ENCODE measurements at regions not wholly inside any gene's neighbourhood (a gene's known extent, or its start where the extent isn't known, plus 50 kb on each side); places are given as distances from the start of the nearest gene placed in this dataset.

DNA sequence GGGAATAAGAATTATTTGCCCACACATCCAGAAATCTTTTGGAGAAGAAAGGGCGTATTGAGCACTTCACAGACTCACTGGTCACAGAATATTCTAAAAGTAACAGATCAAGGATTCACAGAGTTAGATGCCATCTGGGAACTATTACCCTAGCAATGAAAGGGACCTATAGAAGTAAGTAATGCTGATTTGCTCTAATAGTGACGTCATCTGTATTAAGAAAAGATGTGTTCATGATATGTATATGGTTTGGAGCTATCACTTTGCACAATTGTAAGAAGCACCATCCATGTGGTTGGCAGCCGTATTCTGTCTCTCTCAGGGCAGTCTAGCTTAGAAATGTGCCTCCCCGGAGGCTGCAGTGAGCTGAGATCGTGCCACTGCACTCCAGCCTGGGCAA is 52.8 kb upstream of the SV2C start:
- DNase-seq: no peak

DNA sequence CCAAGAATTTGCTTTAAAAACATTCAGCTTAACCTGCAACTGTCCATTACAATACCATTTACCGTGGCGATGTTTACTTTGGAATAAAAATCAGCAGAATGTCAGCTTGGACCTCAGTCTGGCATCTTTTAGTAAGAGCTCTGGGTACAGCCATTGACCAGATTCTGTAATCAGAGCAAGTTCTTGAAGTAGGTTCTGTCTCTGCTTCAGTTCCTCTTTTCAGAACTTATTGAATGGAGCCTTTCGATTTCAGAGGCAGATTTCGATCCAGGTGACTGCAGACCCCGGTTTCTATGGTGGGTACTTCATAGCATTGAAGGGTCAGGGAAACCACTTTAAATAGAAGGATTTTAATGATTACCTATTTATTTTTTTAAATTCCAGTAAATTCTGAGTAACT is 53.4 kb upstream of the SV2C start:
- no peak for DNase-seq

DNA sequence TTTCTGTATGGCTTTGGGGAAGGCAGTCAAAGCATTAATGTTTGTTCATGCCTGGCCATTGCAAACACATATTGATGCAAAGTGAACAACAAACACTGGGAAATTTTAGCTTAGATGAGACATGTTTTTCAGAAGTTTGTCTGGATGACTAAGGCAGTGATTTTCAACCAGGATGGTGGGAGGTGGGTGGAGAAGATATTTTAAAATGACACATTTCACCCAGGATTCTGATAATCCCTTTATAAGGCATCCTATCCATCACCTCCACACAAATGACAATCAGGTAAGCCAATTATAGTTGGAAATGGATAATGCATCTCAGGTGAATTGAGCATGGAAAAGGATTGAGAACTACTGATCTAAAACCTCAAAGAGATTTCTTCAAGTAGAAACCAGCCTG is 57.4 kb upstream of the SV2C start:
- peak in 1 of 56 donors; percentile 41 for DNase-seq

DNA sequence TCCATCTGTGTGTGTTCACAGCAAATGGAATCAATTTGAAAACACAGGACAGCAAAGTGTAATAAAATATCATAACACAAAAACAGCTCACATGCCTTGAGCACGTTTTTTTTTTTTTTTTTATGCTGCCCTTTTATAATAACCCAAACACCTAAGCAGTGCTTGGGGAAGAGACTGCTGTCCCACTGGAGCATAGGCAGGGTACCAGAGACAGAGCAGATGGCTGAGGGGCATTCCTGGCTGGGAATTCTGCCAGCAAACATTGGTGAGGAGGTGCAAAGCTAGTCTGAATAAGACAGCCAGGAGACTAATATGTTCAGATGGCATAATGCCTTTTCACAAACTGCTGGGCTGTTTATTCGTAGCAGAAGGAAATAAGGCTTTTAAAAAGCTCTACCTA is 58.1 kb upstream of the SV2C start:
- DNase-seq: no peak

DNA sequence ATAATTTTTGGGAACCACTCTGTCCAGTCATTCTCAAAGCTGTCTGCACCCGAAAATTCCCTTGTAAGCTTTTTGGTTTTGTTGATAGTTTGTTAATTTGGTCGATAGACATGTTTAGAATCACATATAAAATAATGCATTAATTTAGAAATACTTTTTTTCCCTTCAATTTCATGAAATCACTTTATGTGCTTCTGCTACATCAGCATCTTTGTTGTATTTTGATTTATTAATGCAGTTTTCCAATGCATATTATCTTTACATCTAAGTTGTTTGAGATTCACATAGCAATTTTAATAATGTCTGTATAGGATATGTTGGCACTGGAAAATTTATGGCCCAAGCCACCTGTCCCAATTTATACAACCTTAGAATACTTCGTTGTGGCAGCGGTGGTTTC is 60.6 kb upstream of the SV2C start:
- no peak for DNase-seq

DNA sequence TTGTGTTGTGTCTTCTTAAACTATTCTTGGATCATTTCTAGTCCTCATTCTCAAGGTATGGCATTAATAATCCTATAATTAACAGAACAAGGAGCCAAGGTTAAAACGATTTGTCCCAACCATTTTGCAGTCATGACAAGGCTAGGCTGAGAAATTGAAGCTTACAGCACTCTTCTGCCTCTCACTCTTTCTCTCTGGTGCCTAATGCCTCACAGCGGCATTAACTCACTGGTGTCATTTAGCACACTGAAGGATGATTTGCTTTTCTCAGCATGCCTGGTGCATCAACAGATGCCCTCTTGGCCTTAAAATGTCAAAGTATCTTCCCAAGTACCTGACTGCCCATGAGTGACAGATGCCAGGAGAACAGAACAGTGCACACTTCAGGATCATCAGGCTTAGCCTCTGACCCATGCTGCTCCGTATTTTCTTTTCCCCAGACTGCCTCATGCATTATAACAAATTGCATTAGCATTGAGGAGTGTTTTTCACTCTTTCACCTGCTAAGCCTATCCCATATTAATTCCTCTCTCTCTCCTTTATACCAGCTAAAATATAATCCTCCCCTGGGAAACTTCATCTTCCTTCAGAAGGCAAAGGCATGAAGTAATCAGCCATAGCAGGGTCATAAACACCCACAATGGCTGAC is 61.1 kb upstream of the SV2C start:
- DNase-seq: no peak

DNA sequence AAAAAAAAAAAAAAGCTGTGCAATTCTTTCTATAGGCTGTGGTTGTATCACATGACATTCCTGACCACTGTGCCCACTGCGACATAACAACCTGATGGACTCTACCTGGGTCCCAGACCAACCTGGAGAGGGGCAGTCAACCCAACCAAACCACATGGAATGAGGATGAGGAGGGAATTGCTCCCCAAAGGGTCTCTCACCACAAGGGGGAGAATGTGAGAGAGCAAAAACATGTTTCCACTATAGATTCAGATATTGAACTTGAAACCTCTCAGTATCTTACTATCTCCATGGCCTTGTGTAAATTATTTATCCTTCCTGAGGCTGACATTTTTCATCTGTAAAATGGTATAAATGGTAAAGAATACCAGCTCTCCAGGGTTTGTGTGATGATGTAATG is 66.9 kb upstream of the SV2C start:
- no peak for DNase-seq

DNA sequence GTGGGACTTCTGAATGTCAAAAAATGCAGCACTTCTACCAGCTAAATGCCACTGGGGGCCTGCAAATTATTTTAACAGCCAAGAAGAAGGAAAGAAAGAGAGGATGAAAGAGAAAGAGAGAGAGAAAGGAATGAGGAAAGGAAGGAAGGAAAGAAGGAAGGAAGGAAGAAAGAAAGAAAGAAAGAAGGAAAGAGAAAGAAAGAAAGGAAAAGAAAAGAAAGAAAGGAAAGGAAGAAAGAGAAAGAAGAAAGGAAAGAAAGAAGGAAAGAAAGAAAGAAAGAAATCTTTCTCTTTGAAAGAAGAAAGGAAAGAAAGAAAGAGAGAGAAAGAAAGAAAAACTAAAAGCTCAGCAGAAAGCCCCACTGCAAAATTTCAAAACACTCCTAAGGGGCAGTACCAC is 69.2 kb upstream of the SV2C start:
- no peak for DNase-seq

DNA sequence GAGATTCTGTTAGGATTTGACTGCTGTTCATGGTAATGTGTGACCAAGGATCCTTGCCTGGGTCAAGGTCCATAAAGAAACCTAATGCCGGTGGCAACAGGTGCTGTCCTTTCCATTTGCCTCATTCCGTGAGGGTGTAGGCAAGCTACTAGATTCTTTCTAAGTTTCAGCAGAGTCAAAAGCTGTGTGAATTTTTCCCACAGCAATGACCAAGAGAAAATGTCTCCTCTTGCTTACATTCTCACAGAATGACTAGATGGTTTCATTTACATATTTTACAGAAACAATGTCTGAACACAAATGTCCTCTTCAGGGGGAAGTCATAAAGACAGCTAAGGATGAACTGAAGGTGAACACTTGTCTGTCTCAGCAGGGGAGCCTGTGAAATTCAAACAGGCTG is 75.3 kb upstream of the SV2C start:
- no peak for DNase-seq

DNA sequence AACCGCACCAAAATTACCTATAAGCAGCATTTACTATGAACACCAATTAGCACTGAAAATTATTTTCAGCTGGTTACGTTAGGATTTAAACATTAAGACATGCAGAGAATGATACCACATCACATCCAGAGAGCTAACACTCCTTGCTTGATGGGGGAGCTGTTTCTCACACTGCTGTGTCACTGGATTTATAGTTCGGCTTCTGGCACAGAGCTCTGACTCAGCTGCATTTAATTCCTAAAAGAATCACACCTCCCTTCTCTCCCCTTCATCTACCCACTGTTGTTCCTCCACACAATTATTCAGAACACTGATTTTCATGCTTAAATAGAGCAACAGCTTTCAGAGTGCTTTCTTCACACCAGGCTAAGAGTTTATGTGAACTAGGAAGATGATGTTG is 82.6 kb upstream of the SV2C start:
- DNase-seq: peak in 23 of 56 donors; percentile 1 to 69 (median 9)

DNA sequence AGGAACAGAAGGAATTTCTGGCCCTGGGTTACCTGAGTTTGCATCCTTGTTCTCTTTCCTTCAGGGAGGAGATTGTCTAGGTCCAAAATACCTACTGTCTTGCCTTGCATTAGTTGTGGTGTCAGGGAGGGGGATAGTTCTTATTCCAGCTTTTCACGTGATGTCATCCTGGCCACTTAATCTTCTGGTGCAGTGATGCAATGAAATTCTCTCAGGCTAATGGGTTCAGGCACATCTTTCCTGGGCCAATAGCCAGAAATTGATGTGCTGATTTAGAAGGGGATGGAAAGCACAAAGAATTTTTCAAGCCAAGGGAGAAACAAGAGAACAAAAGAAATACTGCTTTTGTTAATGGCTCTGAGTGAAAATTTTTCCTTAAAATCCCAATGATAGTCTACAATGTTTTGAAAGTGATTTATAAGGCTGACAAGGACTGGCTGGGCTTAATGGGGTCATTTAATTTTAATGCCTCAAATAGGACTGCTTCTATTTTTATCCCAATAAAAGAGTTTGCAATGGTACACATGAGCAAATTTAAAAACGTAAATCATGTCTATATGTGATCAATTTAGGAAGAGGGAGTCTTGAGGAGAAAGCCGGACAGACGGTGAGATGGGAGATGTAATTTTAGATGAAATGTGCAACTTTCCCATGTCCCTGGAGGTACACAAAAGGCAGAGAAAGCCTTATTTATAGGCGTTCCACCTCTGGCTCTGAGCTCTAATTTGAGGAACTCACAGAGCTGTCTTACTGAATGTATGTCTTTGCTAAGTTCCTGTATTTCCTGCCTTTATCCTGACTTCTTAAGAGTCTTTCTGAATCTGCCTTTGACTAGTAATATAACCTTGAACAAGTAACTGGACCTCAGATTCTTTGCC is 89.3 kb upstream of the SV2C start:
- no peak for DNase-seq

DNA sequence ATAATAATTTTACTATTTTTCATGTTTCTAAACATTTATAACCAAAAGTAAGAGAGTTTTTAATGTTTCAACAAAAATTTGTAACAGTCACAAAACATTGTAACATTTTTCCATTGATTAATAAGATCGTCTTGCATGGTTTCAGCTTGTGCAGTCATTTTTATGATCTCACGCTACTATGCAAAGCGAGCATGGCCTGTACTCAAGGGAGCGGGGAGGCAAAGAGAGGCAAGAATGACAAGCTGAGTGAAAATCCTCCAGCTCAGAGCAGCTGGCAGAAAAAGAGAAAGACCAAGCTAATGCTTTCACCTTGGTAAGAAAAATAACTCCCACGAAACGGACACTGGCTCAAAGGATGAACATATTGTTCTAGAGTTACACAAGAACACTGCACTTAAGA is 90.0 kb upstream of the SV2C start:
- DNase-seq: no peak

DNA sequence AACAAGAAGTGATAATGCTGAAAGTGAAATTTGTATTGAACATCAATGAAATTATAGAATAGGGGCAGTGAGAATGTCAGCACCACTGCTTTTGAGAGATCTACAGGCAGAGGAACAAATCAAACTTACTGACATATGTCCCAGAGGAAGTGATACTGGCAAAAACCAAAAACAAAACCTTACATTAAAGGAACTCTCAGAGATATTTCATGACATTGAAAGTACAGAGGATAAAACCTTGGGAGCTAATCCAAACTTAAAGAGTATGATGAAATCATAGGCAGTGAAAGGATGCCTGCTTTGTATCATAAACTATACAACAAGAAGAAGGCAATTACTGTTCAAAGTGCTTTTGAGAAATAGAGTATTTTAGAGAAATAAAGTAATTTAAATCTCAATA is 90.4 kb upstream of the SV2C start:
- DNase-seq: no peak

DNA sequence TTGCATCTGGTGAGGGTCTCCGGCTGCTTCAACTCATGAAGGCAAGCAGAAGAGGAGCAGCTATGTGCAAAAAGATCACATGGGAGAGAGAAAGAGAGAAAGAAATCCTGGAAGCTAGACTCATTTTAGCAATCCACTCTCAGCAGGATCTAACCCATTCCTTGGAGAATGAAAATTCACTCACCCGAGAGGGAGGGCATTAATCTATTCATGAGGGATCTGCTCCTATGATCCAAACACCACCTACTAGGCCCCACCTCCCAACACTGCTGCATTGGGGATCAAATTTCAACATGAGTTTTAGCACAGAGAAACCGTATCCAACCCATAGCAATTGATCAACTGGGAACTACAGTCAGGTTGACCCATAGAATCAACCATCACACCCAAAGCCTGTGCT is 98.1 kb upstream of the SV2C start:
- DNase-seq: no peak

DNA sequence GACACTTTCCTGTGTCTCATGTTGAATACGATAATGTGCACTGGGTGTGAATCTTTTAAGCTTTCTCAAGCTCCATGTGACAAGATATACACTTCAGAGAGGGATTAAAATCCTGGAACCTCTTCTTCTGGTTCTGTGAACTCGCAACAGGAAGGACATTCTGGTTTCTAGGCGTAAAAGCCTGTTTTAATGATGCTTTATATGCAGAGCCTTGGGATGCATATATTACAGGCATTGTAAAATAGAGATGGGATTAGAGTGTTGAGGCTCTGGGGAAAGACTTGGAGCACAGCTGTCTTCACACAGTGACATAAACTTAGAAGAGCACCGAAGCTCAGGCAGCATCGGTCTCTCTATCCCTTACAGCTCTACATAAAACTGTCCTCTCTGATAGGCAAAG is 107.7 kb upstream of the SV2C start:
- no peak for DNase-seq

DNA sequence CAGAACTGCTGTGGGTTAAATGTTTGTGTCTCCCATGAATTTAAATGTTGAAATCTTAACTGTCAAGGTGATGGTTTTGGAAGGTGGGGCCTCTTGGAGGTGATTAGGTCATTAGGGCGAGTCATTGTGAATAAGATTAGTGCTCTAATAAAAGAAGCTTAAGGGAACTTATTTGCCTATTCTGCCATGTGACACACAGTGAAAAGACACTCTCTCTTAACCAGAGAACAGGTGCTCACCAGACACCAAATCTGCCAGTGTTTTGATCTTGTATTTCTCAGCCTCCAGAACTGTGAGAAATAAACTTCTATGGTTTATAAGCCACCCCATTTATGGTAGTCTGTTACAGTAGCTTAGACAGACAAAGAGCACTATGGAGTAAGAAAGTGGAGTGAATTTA is 117.9 kb upstream of the SV2C start:
- DNase-seq: no peak

DNA sequence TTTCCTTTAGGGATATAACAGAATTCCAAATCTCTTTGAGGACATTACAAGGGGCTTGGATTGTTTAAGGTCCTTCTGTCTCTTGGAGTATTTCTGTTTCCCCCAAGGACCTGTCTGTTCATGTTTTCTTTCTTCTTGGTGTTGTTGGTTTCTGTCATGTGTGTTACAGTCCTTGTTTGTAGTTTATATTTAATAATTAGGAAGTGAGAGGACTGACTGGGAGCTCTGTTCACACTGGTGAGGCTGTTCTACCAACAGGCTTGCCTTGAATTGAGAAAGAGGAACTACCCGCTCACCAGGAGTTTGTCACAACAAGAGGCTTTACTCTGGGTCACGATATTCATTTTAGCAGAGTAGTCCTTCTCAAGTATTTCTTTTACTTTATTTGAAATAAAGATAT is 119.2 kb upstream of the SV2C start:
- no peak for DNase-seq

DNA sequence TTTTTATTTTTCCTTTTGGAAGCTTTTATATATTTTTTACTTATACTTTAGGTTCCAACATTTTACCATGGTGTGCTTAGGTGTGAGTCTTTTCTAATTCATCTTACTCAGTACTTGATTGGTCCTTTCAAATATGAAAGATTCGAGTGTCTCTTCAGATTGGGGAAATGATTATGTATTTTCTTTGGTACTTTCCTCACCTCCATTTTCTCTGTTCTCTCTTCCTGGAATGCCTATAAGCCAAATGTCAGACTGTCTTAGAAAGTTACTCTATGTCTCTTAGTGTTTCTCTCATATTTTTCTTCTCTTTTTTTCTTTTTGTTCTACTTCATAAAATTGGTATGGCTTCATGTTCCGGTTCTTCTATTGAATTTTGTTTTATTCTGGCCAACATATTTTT is 119.6 kb upstream of the SV2C start:
- no peak for DNase-seq

DNA sequence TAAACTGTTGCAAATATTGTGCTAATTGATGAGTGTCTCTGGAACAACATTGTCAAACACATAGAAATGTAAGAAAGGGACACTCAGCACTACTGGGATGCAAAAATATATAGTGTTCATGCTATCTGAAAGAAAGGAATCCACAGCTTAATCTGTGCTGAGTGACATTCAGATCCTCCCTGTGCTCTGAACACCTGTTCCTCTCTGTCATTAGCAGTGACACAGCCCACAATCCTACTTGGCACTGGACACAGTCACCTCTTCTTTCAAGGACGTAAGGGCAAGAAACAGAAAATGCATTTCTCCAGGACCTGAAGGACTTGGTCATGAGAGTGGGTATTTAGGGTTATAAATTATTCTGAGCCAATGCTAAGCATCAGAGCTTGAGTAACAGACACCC is 121.4 kb upstream of the SV2C start:
- no peak for DNase-seq

DNA sequence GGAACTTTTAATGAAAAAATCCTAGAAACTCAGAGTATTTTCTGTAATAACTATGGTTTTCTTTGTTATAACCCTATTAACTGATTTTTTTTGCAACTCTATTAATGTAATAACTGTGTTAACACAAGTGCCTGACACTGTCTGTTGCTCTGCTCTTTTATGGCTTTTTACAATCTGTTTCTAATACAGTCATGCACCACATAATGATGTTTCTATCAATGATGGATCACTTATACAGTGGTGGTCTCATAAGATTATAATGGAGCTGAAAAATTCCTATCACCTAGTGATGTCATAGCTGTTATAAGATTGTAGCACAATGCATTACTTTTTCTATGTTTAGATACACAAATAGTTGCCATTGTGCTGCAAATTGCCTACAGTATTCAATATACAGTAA is 123.1 kb upstream of the SV2C start:
- DNase-seq: no peak

DNA sequence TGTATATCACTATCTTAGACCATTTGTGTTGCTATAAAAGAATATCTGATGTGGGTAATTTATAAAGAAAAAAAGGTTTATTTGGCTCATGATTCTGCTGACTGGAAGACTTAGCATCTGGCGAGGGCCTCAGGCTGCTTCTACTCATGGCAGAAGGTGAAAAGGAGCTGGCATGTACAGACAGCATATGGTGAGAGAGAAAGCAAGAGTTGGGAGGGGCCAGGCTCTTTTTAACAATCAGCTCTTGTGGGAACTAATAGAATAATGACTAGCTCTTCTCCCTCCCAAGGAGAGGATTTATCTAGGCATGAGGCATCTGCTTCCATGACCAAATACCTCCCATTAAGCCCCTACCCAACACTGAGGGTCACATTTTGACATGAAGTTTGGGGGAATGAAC is 130.2 kb upstream of the SV2C start:
- no peak for DNase-seq

DNA sequence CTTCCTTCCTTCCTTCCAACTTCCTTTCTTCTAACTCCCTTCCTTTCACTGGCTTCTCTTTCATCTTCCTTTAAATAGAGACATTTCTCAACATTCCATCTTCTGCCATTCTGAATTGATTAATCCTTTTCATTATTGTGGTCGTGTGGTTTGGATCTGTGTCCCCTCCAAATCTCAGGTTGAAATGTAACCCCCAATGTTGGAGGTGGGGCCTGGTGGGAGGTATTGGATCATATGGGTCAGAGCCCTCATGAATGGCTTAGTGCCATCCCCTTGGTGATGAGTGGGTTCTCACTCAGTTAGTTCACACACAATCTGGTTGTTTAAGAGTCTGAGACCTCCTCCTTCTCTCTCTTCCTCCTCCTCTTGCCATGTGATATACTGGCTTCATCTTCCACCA is 130.9 kb upstream of the SV2C start:
- DNase-seq: no peak

DNA sequence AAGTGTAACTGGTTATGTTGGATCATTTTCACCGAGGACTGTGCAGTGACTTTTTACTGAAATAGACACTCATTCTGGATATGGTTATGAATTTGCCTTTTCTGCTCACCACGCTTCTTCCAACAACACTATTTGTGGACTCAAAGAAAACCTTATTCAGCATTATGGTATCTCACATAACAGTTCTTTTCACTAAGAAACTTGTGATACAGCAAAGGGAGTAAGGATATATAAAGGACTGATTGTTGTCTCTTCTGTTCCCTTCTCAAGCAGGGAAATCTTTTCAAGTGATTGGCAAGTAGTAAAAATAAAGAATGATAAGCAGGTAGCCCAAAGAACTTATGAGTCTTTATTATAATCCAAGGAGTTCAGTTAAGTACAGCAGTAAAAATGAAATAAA is 131.5 kb upstream of the SV2C start:
- no peak for DNase-seq
